ENCODE measurements at regions not wholly inside any gene's neighbourhood (a gene's known extent, or its start where the extent isn't known, plus 50 kb on each side); places are given as distances from the start of the nearest gene placed in this dataset.
"Not testable (repeated sequence)": the region's sequence is repeated elsewhere in the genome, so short reads cannot be mapped to it uniquely, and the experiment has no call there.

DNA sequence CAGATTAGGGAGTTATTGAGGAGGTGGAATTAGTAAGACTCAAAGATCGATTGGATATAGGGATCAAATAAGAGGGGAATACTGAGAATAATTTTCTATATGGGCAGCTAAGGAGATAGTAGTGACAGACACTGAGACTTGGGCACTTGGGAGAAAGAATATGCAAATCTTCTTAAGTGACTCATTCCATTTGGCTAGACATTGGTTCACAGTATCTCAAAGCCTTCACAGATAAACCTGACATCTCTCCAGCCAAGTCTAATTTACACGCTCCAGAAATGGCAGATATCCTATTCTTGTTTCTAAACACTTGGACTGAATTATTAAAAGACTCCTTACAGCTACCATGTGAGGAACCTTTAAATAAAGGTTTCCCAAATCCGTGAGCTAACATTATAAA is 104.6 kb upstream of the ADAMTS9 start:
- no peak for DNase-seq

- DNase-seq = no peak
Measured at GRCh38 chr3:64789111-64789510, 101.3 kb upstream of the ADAMTS9 start.

- no peak for DNase-seq
Measured at GRCh38 chr3:64783200-64783599, 95.4 kb upstream of the ADAMTS9 start.

GRCh38 chr3:64780923-64781322 is 93.1 kb upstream of the ADAMTS9 start:
- DNase-seq = not testable (repeated sequence)

DNA sequence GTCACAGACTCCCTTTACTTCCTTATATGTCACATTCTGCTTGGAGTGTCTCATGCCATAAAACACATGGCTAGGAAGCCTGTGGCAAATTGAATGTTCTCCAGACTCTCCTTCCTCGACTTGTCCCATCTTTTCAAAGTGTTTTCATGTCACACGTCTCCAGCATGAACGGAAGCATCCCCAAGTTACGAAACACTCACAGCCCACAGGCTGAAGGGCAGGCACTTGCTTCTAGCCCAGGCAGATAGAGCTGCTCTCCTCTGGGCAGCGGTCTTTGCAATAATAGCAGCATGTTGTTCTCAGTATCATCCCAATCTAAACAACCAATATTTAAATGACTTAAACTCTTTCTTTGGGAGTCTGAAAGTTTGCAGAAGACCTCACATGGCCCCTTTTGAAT is 85.3 kb upstream of the ADAMTS9 start:
- no peak for DNase-seq

- no peak for DNase-seq
Measured at GRCh38 chr3:64766440-64766839, 78.6 kb upstream of the ADAMTS9 start.

DNA sequence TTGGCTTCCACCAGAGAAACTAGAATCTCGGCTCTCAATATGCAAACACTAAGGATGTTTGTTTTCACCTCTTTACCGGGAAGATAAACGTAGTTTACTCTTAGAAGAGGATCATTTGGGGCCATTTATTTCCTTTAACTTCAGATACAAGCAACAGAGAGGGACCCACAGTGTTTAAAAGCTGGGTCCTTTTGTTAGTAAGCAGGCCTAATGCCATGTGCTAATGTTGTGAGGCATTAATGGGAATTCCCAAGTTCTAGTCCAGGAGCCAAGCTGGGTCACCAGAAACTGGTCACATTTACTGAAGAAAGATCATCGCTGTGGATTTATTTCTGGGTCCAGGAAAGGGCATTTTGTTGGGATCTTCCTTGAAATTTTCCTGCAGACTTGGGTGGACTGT is 78.1 kb upstream of the ADAMTS9 start:
- no peak for DNase-seq

GRCh38 chr3:64764386-64764929 is 76.7 kb upstream of the ADAMTS9 start:
- DNase-seq = no peak

GRCh38 chr3:64763980-64764379 is 76.2 kb upstream of the ADAMTS9 start:
- DNase-seq = no peak

DNA sequence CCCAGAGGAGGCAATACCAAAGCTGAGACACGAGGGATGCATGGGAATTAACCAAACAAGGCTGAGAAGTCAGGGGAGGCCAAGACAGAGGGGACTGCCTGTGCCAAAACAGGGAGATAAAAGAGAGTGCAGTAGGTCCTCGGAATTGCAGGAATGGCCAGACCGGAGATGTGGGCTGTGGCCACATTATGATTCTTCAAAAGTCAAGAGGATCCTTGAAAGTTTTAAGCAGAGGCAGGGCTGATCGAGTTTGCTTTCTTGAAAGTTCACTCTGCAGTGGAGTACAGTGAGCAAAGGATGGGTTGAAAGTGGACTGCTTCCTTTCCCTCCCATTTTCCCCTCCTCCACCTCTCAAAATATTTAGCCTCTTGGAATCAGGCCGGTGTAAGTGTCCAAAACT is 73.9 kb upstream of the ADAMTS9 start:
- no peak for DNase-seq

GRCh38 chr3:64760258-64760657 is 72.5 kb upstream of the ADAMTS9 start:
- DNase-seq = no peak

GRCh38 chr3:64759811-64760210 is 72.0 kb upstream of the ADAMTS9 start:
- no peak for DNase-seq

- no peak for DNase-seq
Measured at GRCh38 chr3:64756398-64756986, 68.7 kb upstream of the ADAMTS9 start.

GRCh38 chr3:64748244-64748904 is 60.6 kb upstream of the ADAMTS9 start:
- no peak for DNase-seq

- DNase-seq = no peak
Measured at GRCh38 chr3:64747679-64748078, 59.9 kb upstream of the ADAMTS9 start.

GRCh38 chr3:64743887-64744243 is 56.1 kb upstream of the ADAMTS9 start:
- no peak for DNase-seq

DNA sequence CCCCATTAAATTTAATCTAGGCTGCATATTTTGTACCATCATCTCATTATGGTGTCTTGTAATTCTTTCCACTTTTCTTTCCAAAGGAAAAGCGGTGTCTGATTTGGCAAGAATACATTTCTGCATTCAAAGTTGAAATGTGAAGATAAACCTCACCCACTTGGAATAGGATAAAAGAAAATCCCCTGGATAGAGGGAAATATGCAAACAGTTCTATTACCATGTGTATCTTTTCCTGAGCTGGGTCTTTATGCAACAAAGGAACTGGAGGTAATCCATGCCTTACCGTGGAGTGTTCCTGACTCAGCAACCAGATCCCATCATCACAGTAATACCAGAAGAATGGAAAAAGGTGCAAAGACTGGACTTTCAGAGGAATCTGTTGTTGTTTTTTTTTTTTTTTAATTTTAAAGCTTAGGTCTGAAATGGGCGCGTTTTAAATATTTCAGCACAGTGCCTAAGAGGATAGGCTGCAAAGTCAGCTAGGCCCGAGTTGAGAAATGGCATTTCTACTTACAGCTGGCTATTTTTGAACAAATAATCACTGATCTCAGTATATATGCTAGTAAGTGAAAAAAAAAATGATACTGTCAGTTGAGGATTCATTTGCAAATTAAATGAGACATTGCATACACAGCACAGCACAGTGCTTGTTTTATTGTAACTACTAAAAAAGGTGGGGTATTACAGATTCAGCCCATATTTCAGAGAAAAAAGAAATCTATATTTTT is 55.5 kb upstream of the ADAMTS9 start:
- no peak for DNase-seq

- no peak for DNase-seq
Measured at GRCh38 chr3:64741341-64741740, 53.5 kb upstream of the ADAMTS9 start.

- no peak for DNase-seq
Measured at GRCh38 chr3:64739971-64740631, 52.3 kb upstream of the ADAMTS9 start.

Measured in hematopoietic multipotent progenitor cell treated with erythropoietin and hydrocortisone succinate and interleukin-3 and kit ligand, for 4 days (in vitro differentiated cells).